Erythroblast (primary cell): ENCODE measurements at regions not wholly inside any gene's neighbourhood (a gene's known extent, or its start where the extent isn't known, plus 50 kb on each side); places are given as distances from the start of the nearest gene placed in this dataset.
"Not testable (repeated sequence)": the region's sequence is repeated elsewhere in the genome, so short reads cannot be mapped to it uniquely, and the experiment has no call there.

Experiments used
- DNase-seq, 2 experiments: peaks; one replicate each; lab custom pipeline; 2025; lab: John Stamatoyannopoulos, UW
- GATA1 ChIP-seq: IDR thresholded peaks from 2 replicates; pipeline ENCODE4 v1.6.1; 2011; ENCODE audit warnings: low read depth, mild to moderate bottlenecking, control low read depth, low read length, moderate library complexity
- POLR2A ChIP-seq: IDR thresholded peaks from 2 replicates; pipeline ENCODE4 v1.6.1; 2011; ENCODE audit warnings: mild to moderate bottlenecking, low read length

DNA sequence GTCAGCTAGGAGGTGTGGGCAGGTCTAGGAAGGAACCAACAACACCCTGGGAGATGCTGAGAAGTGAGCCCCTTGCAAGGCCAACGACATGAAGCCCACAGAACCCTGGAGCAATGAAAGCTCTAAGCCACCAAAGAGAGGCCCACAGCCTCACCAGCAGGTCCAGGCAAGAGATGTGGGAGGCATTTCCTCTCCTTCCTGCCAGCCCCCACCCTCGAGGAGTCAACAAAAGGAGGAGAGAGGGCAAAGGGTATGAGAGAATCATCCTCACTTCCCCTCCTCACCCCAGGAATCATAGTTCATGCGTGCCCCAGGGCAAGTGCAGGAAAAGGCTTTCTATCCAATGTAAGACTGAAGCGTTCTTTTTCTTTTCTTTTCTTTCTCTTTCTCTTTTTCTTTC, 195.8 kb downstream of the SHQ1 start:
- TF ChIP-seq GATA1, result no peak
- no peak for TF ChIP-seq POLR2A
- DNase-seq, result no peak

DNA sequence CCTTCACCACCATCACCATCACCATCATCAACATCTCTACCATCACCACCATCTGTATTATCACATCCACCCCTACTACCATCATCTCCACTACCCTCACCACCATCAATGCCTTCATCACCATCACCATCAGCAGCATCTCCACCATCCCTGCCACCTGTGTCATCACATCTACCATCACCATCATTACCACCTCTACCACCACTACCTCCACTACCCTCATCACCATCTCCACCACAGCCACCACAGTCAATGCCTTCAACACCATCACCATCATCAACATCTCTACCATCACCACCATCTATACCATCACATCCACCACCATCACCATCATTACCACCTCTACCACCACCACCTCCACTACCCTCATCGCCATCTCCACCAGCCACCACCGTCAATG, 196.7 kb downstream of the SHQ1 start:
- no peak for DNase-seq
- no peak for TF ChIP-seq GATA1
- TF ChIP-seq POLR2A, result no peak

DNA sequence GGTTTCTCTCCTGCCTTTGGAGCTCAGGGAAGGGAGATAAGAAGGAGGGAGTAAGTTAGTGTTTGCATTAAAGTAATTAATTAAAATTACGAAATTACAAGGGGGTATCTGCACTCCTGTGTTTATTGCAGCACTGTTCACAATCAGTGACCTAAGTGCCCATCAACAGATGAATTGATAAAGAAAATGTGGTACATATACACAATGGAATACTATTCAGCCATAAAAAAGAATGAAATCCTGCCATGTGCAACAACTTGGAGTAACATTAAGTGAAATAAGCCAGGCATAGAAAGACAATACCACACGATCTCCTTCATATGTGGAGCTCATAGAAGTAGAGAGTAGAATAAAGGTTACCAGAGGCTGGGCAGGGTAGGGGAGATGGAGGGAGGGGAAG, 202.0 kb downstream of the SHQ1 start:
- TF ChIP-seq POLR2A, result no peak
- TF ChIP-seq GATA1, result no peak
- DNase-seq, result no peak

DNA sequence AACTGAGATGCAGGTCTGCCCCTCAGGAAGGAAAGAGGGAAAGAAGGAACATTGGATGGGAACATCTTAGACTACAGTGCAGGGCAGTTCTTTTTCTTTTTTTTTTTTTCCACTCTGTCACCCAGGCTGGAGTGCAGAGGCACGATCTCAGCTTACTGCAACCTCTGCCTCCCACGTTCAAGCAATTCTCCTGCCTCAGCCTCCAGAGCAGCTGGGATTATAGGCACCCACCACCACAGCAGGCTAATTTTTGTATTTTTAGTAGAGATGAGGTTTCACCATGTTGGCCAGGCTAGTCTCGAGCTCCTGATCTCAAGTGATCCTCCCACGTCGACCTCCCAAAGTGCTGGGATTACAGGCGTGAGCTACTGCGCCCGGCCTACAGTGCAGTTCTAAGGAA, 204.6 kb downstream of the SHQ1 start:
- not testable (repeated sequence) for DNase-seq

DNA sequence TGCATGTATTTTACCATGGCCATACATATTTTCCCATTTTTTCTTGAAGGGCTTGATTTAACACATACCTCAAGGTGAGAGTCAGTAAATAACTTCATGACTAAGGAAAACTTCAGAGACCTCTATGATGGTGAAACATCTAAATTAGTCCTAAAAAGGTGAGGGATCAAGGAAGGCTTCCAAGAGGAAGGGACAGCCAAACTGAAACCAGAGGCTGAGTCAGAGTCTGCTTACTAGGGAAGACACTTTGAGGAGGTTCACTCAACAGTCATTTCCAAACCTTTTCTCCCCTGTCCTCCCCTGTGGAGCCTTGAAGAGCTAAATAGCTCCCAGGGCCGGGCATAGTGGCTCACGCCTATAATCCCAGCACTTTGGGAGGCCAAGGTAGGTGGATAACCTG, 206.6 kb downstream of the SHQ1 start:
- no peak for TF ChIP-seq POLR2A
- no peak for TF ChIP-seq GATA1
- no peak for DNase-seq

DNA sequence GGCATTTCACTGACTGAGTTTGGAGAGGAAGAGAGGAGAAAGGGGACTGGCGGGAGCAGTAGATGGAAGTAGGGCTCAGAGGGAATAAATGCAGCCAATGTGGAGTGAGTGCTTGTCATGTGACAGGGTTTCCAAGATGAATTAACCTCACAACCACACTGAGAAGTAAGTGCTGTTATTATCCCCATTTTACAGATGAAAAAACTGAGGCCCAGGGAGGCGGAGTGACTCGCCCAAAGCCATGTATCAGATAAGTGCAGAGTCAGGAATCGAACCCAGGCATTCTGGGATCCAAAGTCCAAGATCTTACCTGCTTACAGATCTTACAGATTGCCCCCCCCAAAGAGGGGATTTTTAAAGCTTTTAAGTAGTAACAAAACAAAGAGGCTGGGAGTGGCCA, 207.2 kb downstream of the SHQ1 start:
- DNase-seq, result no peak
- TF ChIP-seq POLR2A (no peak), GATA1 (no peak)

DNA sequence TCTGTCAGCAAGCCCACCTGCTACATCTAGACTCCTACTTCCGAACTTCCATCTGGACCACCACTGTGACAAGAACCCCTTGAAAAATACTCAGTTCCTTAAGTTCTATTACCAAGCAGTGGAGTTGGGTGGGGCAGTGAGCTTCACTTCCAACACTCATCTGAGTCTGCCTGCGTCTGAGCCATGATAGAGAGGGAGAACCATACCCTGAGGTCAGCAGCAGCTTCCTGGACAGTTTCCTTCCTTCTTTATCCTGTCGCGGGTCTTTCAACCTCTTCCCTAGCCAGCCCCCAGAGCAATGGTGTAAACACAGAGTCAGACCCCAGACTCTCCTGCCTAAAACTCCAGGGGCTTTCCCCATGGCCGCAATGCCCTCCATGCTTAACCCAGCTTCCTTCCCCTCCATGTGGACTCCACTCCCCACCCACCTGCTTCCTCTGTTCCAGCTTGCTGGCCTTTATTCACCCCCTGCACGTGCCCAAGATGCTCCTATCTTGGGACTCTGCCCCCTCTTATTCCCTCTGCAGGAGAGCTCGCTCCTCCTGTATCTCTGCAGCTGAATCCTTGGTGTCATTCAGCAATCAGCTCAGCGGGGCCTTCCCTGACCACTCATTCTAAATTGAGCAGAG, 211.2 kb downstream of the SHQ1 start:
- TF ChIP-seq POLR2A (no peak), GATA1 (no peak)
- no peak for DNase-seq

DNA sequence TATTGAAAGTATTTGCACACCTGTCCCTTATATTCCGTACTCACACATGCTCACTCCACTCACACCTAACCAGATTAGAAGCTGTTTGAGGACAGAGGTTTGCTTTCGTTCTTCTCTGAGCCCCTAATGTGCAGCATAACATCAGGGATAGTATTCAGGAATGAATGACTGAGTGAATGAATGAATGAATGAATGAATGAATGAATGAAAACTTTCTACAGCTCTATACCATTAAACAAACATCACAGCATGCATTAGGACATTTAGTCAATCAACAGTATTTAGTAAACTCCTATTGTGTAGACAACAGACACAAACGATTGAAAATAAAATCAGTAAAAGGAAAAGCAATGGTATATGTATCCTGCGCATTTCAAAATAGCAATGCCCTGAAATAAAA, 212.7 kb downstream of the SHQ1 start:
- DNase-seq, result no peak
- TF ChIP-seq GATA1 (no peak), POLR2A (no peak)

DNA sequence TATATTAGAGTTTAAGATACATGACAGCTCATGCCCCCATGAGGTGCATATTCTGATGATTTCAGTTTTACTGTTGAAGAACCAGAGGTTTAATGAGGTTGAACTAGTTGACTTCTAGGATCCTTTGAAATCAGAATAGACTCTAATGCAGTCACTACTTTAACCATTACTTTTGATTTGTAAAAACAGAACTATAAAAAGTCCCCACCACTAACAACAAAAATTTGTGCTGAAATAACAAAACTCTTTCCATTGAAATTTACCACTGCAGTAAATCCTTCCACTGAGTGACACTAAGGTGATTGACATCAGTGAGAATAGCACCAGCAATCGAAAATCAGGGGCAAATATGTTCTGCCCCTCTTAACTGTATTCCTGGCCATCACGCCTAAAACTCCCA, 214.1 kb downstream of the SHQ1 start:
- no peak for TF ChIP-seq GATA1
- TF ChIP-seq POLR2A, result no peak
- no peak for DNase-seq

DNA sequence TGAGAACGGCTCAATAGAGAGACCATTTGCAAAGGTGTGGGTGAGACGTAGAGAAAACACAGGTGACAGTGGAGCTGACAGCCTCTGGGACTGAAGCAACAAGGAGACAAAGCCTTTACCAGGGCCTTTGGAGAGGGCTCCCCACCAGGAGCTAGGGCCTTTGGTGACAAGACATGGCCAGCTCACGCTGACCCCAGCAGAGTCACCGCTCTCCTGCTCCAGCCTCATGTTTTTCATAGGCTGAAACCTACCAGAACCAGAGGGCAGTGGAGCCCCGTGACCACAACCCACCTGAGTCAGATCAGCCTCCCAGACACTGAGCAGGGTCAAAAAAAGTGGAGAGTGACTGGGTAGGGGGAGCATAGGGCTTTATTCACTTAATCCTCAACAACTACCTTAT, 214.7 kb downstream of the SHQ1 start:
- no peak for TF ChIP-seq POLR2A
- no peak for TF ChIP-seq GATA1
- DNase-seq, result no peak

DNA sequence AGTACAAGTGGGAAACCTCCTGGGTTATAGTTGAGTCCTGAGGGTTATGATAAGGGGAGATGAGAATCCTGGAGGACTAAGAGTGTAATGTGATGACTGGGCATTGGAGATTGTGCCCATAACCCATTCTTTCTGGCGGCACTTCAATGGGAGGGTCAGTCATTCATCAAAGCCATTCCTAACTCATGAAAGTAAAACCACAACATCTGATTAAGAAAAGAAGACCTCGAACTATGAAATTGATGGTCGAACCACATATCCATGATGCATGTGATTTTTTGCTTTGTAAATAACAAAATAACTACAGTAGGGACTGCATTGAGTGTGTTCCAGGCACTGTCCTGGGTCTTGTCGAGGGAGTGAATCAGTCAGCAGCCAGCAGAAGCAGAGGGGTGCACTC, 215.1 kb downstream of the SHQ1 start:
- TF ChIP-seq GATA1 (no peak), POLR2A (no peak)
- no peak for DNase-seq

DNA sequence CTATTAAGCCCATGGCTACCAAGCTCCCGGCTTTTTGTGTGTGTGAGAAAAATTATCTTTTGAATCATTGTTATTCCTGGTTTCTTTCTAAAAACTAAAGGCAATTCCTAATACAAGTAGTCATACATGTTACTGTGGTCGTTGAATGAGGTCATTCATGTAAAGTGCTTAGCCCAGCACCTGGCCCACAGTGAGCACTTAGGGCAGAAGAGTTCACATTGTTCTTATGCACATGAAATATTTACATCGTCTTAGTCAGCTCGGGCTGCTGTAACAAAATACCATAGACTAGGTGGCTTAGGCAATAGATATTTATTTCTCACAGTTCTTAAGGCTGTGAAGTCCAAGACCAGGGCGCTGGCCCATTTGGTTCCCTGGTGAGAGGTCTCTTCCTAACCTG, 216.1 kb downstream of the SHQ1 start:
- DNase-seq, result no peak
- TF ChIP-seq GATA1 (no peak), POLR2A (no peak)

DNA sequence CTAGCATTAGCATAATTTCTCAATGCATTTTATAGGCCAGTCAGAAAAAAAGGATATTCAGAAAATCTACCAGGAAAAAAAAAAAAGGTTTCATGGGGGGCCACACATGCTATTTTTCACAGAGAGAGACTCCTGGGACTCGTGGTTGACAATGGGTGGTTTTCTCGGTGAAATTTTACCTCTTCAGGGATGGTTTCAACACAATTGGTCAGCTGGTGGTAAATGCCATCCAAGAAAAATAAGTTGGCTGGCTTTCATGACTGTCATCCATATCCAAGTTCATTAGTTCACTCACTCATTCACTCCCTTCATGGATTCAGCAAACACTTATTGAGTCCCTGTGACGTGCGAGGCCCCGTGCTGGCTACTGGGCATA, 217.3 kb downstream of the SHQ1 start:
- TF ChIP-seq POLR2A (no peak), GATA1 (no peak)
- DNase-seq, result no peak

DNA sequence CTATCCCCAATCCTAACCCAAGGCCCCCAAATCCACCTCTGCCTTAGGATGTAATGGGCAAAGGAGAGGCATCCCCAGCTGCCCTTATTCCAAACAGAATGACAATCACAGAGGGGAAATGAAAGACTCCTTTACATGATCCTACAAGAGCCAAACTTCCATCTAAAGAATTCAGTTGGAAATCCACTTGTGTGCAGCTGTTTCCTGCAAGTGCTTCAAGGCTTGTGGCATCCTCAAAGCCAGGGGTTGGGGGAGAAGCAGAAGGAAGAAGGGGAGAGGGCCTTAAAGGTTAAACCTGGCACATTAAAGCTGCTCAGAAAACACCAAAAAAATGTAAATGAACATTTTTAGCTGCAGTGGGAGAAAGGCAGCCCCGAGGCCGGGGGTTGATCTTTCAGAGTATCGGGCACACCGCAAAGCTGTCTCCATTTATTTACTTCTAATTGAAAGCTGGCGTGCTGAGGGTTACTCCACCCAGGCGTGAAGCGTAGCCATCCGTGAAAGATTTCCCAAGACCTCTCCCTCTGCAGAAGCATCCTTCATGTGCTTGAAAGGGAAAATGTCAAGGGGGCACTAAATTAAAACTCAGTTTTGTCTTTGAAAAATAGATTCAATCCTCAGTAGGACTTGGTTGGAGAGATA, 217.8 kb downstream of the SHQ1 start:
- no peak for TF ChIP-seq POLR2A
- TF ChIP-seq GATA1, result no peak
- DNase-seq, result no peak

DNA sequence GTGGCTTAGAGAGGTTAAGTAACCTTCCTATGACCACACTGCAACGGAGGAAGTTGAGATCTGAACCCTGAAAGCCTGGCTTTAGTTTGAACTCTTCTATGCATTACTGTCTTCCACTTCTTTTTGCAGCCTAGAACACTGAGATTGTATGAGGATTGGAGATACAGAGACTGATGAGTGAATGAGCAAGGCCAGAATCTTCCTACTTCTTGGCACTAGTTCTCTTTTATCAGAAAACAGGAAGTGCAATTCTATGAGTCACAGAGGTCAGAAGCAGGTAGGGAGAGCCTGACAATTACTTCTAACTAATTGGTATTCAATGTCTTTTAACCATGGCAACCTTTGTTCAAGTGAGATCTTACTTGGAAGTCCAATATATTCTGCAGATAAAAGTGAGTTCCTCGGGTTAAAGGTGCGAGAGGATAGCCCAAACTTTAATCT, 219.0 kb downstream of the SHQ1 start:
- TF ChIP-seq POLR2A (no peak), GATA1 (no peak)

DNA sequence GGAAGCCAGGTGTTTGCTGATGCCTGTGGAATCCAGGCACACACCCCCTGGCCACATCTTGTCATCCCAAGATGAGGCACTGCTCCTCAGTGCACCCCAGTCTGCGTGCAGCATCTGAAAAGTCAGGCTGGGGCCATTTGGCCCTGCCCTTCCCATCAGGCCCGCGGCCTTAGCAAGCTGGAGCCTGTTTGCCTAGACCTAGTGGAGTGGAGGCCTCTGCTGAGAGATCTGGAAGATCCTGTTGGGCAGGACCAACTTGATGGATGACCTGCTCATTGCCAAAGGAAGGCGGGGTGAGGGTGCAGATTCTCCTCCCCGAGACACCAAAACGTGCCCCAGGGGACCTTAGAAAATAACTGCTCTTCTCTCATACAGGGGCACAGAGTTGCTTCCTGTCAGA, 220.2 kb downstream of the SHQ1 start:
- no peak for DNase-seq

More for the DNA sequence above, 219.0 kb downstream of the SHQ1 start:
- no peak for DNase-seq

More for the DNA sequence above, 220.2 kb downstream of the SHQ1 start:
- TF ChIP-seq GATA1, result no peak
- TF ChIP-seq POLR2A, result no peak
